Mammary epithelial cell (primary cell): ENCODE measurements at regions not wholly inside any gene's neighbourhood (a gene's known extent, or its start where the extent isn't known, plus 50 kb on each side); places are given as distances from the start of the nearest gene placed in this dataset.

Source experiments
- CTCF ChIP-seq, 2 donors: IDR thresholded peaks in 1 of 2; conservative IDR thresholded peaks in 1 of 2; 2 replicates each; pipeline ENCODE4 v1.5.1; 2011 to 2012; ENCODE audit warnings: inconsistent platforms in 2 of 2, low read length in 2 of 2, mild to moderate bottlenecking in 2 of 2, control low read depth in 1 of 2, low read depth in 1 of 2; ENCODE audit not compliant: insufficient read depth in 1 of 2; ENCODE audit errors: extremely low read depth in 1 of 2
- EZH2 ChIP-seq: IDR thresholded peaks from 2 replicates; pipeline ENCODE4 v1.6.1; 2012; ENCODE audit warnings: low read length, inconsistent platforms, borderline replicate concordance

GRCh38 chr11:28636033-28636432, 527.8 kb downstream of the METTL15 start:
- TF ChIP-seq CTCF (conservative IDR thresholded peaks at IDR 0.05 in 1 of 2, IDR thresholded peaks at IDR 0.05 in 1 of 2; ENCODE audit: extremely low read depth in 1 of 2, insufficient read depth in 1 of 2, low read depth in 1 of 2, low read length in 2 of 2) (no peak), EZH2 (no peak)
